ENCODE measurements at regions not wholly inside any gene's neighbourhood (a gene's known extent, or its start where the extent isn't known, plus 50 kb on each side); places are given as distances from the start of the nearest gene placed in this dataset.
A peak's percentile ranks its signal among the peaks of the same experiment; 100 is the strongest.

GRCh38 chr2:128452024-128452411 lies 133.3 kb upstream of the HS6ST1 start:
- no peak for TF ChIP-seq CTCF (IDR thresholded peaks at IDR 0.05; ENCODE audit: partially characterized antibody, unreplicated experiment)
- no peak for DNase-seq
- Mint-ChIP-seq H3K4me3 (ENCODE audit: unreplicated experiment) (peak overlapping the region; percentile 43), H3K9me3 (ENCODE audit: unreplicated experiment) (peaks cover 9% of the 10 kb centered on the region), H3K4me1 (ENCODE audit: low read depth, unreplicated experiment) (peaks cover 15% of the 10 kb centered on the region), H3K36me3 (ENCODE audit: unreplicated experiment) (peaks cover 4% of the 10 kb centered on the region), H3K27ac (ENCODE audit: unreplicated experiment) (peak overlapping the region; percentile 31), H3K27me3 (ENCODE audit: unreplicated experiment) (peaks cover 10% of the 10 kb centered on the region)

GRCh38 chr2:128452536-128453530 lies 134.2 kb upstream of the HS6ST1 start:
- no peak for DNase-seq
- no peak for TF ChIP-seq CTCF (IDR thresholded peaks at IDR 0.05; ENCODE audit: partially characterized antibody, unreplicated experiment)
- Mint-ChIP-seq H3K9me3 (ENCODE audit: unreplicated experiment) (peaks cover 9% of the 10 kb centered on the region), H3K4me1 (ENCODE audit: low read depth, unreplicated experiment) (peaks cover 15% of the 10 kb centered on the region), H3K27ac (ENCODE audit: unreplicated experiment) (no peak overlapping the region), H3K4me3 (ENCODE audit: unreplicated experiment) (no peak overlapping the region), H3K36me3 (ENCODE audit: unreplicated experiment) (peaks cover 4% of the 10 kb centered on the region), H3K27me3 (ENCODE audit: unreplicated experiment) (peaks cover 10% of the 10 kb centered on the region)

- no peak for DNase-seq
- Mint-ChIP-seq H3K4me1 (ENCODE audit: low read depth, unreplicated experiment) (peaks cover 18% of the 10 kb centered on the region), H3K27ac (ENCODE audit: unreplicated experiment) (no peak overlapping the region), H3K36me3 (ENCODE audit: unreplicated experiment) (peaks cover 4% of the 10 kb centered on the region), H3K9me3 (ENCODE audit: unreplicated experiment) (peaks cover 4% of the 10 kb centered on the region), H3K27me3 (ENCODE audit: unreplicated experiment) (peaks cover 10% of the 10 kb centered on the region), H3K4me3 (ENCODE audit: unreplicated experiment) (no peak overlapping the region)
- TF ChIP-seq CTCF (IDR thresholded peaks at IDR 0.05; ENCODE audit: partially characterized antibody, unreplicated experiment): no peak
Observed at GRCh38 chr2:128454980-128455720, 136.5 kb upstream of the HS6ST1 start.

- TF ChIP-seq CTCF (IDR thresholded peaks at IDR 0.05; ENCODE audit: partially characterized antibody, unreplicated experiment): no peak
- Mint-ChIP-seq H3K9me3 (ENCODE audit: unreplicated experiment) (peaks cover 4% of the 10 kb centered on the region), H3K4me3 (ENCODE audit: unreplicated experiment) (no peak overlapping the region), H3K36me3 (ENCODE audit: unreplicated experiment) (peaks cover 4% of the 10 kb centered on the region), H3K4me1 (ENCODE audit: low read depth, unreplicated experiment) (peaks cover 14% of the 10 kb centered on the region), H3K27me3 (ENCODE audit: unreplicated experiment) (peaks cover 10% of the 10 kb centered on the region), H3K27ac (ENCODE audit: unreplicated experiment) (no peak overlapping the region)
- no peak for DNase-seq
Observed at GRCh38 chr2:128455721-128456050, 137.0 kb upstream of the HS6ST1 start.

Measured in glutamatergic neuron (in vitro differentiated cells).